ENCODE measurements at regions not wholly inside any gene's neighbourhood (a gene's known extent, or its start where the extent isn't known, plus 50 kb on each side); places are given as distances from the start of the nearest gene placed in this dataset.

GRCh38 chr11:101348786-101349185 is 219.2 kb upstream of the PGR start:
- intact Hi-C loops (cut with micrococcal nuclease) = no loop called here
- Histone ChIP-seq H3K27me3 (ENCODE audit: insufficient read depth, low read length) (no peaks in the 10 kb centered on the region), H3K9me3 (ENCODE audit: control insufficient read depth in 1 of 2, low read length in 2 of 2) (no peaks in the 10 kb centered on the region), H3K36me3 (ENCODE audit: insufficient read depth, low read length) (no peaks in the 10 kb centered on the region), H3K4me1 (ENCODE audit: insufficient read depth, low read length) (no peaks in the 10 kb centered on the region), H3K27ac (ENCODE audit: low read depth, low read length) (no peak overlapping the region), H3K4me3 (ENCODE audit: low read length in 2 of 2) (no peak overlapping the region)
- Mint-ChIP-seq H3K9me3 (peaks cover 0 to 15% (median 7%) of the 10 kb centered on the region in 8 donors), H3K27me3 (no peaks in the 10 kb centered on the region), H3K4me1 (no peaks in the 10 kb centered on the region), H3K36me3 (no peaks in the 10 kb centered on the region), H3K4me3 (no peak overlapping the region), H3K27ac (no peak overlapping the region)
- DNase-seq = no peak
- ChIA-PET POLR2A (ENCODE audit: partially characterized antibody) (no interaction called here), CTCF (ENCODE audit: partially characterized antibody) (no interaction called here)

- Histone ChIP-seq H3K36me3 (ENCODE audit: insufficient read depth, low read length) (no peaks in the 10 kb centered on the region), H3K27me3 (ENCODE audit: insufficient read depth, low read length) (no peaks in the 10 kb centered on the region), H3K4me3 (ENCODE audit: low read length in 2 of 2) (no peak overlapping the region), H3K4me1 (ENCODE audit: insufficient read depth, low read length) (no peaks in the 10 kb centered on the region), H3K27ac (ENCODE audit: low read depth, low read length) (no peak overlapping the region), H3K9me3 (ENCODE audit: control insufficient read depth in 1 of 2, low read length in 2 of 2) (no peaks in the 10 kb centered on the region)
- ChIA-PET CTCF (ENCODE audit: partially characterized antibody) (no interaction called here), POLR2A (ENCODE audit: partially characterized antibody) (no interaction called here)
- no peaks in the 10 kb centered on the region for H3K36me3 Mint-ChIP-seq
- H3K9me3 Mint-ChIP-seq = peaks cover 0 to 16% (median 9%) of the 10 kb centered on the region in 8 donors
- intact Hi-C loops (cut with micrococcal nuclease) = no loop called here
- H3K27me3 Mint-ChIP-seq = no peaks in the 10 kb centered on the region
- no peak overlapping the region for H3K4me3 Mint-ChIP-seq
- no peaks in the 10 kb centered on the region for H3K4me1 Mint-ChIP-seq
- H3K27ac Mint-ChIP-seq = no peak overlapping the region
- no peak for DNase-seq
These were observed 217.0 kb upstream of the PGR start for GRCh38 chr11:101346591-101346990.

GRCh38 chr11:101345891-101346290 is 216.3 kb upstream of the PGR start:
- Mint-ChIP-seq H3K9me3 (peaks cover 0 to 16% (median 9%) of the 10 kb centered on the region in 8 donors), H3K4me3 (no peak overlapping the region), H3K36me3 (no peaks in the 10 kb centered on the region), H3K4me1 (no peaks in the 10 kb centered on the region), H3K27ac (no peak overlapping the region), H3K27me3 (no peaks in the 10 kb centered on the region)
- Histone ChIP-seq H3K27me3 (ENCODE audit: insufficient read depth, low read length) (no peaks in the 10 kb centered on the region), H3K36me3 (ENCODE audit: insufficient read depth, low read length) (no peaks in the 10 kb centered on the region), H3K4me1 (ENCODE audit: insufficient read depth, low read length) (no peaks in the 10 kb centered on the region), H3K27ac (ENCODE audit: low read depth, low read length) (no peak overlapping the region), H3K9me3 (ENCODE audit: control insufficient read depth in 1 of 2, low read length in 2 of 2) (no peaks in the 10 kb centered on the region), H3K4me3 (ENCODE audit: low read length in 2 of 2) (no peak overlapping the region)
- CTCF ChIA-PET (ENCODE audit: partially characterized antibody) = no interaction called here
- no peak for DNase-seq
- POLR2A ChIA-PET (ENCODE audit: partially characterized antibody) = no interaction called here
- intact Hi-C loops (cut with micrococcal nuclease) = no loop called here

- intact Hi-C loops (cut with micrococcal nuclease) = no loop called here
- Histone ChIP-seq H3K4me3 (ENCODE audit: low read length in 2 of 2) (no peak overlapping the region), H3K9me3 (ENCODE audit: control insufficient read depth in 1 of 2, low read length in 2 of 2) (no peaks in the 10 kb centered on the region), H3K27me3 (ENCODE audit: insufficient read depth, low read length) (no peaks in the 10 kb centered on the region), H3K36me3 (ENCODE audit: insufficient read depth, low read length) (no peaks in the 10 kb centered on the region), H3K27ac (ENCODE audit: low read depth, low read length) (no peak overlapping the region), H3K4me1 (ENCODE audit: insufficient read depth, low read length) (no peaks in the 10 kb centered on the region)
- Mint-ChIP-seq H3K4me1 (no peaks in the 10 kb centered on the region), H3K27me3 (no peaks in the 10 kb centered on the region), H3K36me3 (no peaks in the 10 kb centered on the region), H3K9me3 (peaks cover 0 to 23% (median 11%) of the 10 kb centered on the region in 8 donors), H3K4me3 (no peak overlapping the region), H3K27ac (no peak overlapping the region)
- DNase-seq = no peak
- POLR2A ChIA-PET (ENCODE audit: partially characterized antibody) = no interaction called here
- CTCF ChIA-PET (ENCODE audit: partially characterized antibody) = no interaction called here
These were observed 212.7 kb upstream of the PGR start for GRCh38 chr11:101342307-101342706.

GRCh38 chr11:101341578-101341977 is 212.0 kb upstream of the PGR start:
- Histone ChIP-seq H3K36me3 (ENCODE audit: insufficient read depth, low read length) (no peaks in the 10 kb centered on the region), H3K4me3 (ENCODE audit: low read length in 2 of 2) (no peak overlapping the region), H3K9me3 (ENCODE audit: control insufficient read depth in 1 of 2, low read length in 2 of 2) (no peaks in the 10 kb centered on the region), H3K4me1 (ENCODE audit: insufficient read depth, low read length) (no peaks in the 10 kb centered on the region), H3K27me3 (ENCODE audit: insufficient read depth, low read length) (no peaks in the 10 kb centered on the region), H3K27ac (ENCODE audit: low read depth, low read length) (no peak overlapping the region)
- peaks cover 0 to 21% (median 9%) of the 10 kb centered on the region in 8 donors for H3K9me3 Mint-ChIP-seq
- H3K36me3 Mint-ChIP-seq = no peaks in the 10 kb centered on the region
- no peak for DNase-seq
- intact Hi-C loops (cut with micrococcal nuclease) = no loop called here
- ChIA-PET CTCF (ENCODE audit: partially characterized antibody) (no interaction called here), POLR2A (ENCODE audit: partially characterized antibody) (no interaction called here)
- no peaks in the 10 kb centered on the region for H3K27me3 Mint-ChIP-seq
- H3K27ac Mint-ChIP-seq = no peak overlapping the region
- H3K4me1 Mint-ChIP-seq = no peaks in the 10 kb centered on the region
- H3K4me3 Mint-ChIP-seq = no peak overlapping the region

GRCh38 chr11:101336858-101337257 is 207.2 kb upstream of the PGR start:
- Histone ChIP-seq H3K27me3 (ENCODE audit: insufficient read depth, low read length) (no peaks in the 10 kb centered on the region), H3K36me3 (ENCODE audit: insufficient read depth, low read length) (no peaks in the 10 kb centered on the region), H3K27ac (ENCODE audit: low read depth, low read length) (no peak overlapping the region), H3K4me3 (ENCODE audit: low read length in 2 of 2) (no peak overlapping the region), H3K9me3 (ENCODE audit: control insufficient read depth in 1 of 2, low read length in 2 of 2) (no peaks in the 10 kb centered on the region), H3K4me1 (ENCODE audit: insufficient read depth, low read length) (no peaks in the 10 kb centered on the region)
- H3K36me3 Mint-ChIP-seq = no peaks in the 10 kb centered on the region
- H3K9me3 Mint-ChIP-seq = peaks cover 4 to 21% (median 7%) of the 10 kb centered on the region in 8 donors
- no peak overlapping the region for H3K4me3 Mint-ChIP-seq
- no peak for DNase-seq
- no peaks in the 10 kb centered on the region for H3K27me3 Mint-ChIP-seq
- intact Hi-C loops (cut with micrococcal nuclease) = no loop called here
- H3K27ac Mint-ChIP-seq = no peak overlapping the region
- CTCF ChIA-PET (ENCODE audit: partially characterized antibody) = no interaction called here
- POLR2A ChIA-PET (ENCODE audit: partially characterized antibody) = no interaction called here
- H3K4me1 Mint-ChIP-seq = no peaks in the 10 kb centered on the region

GRCh38 chr11:101336155-101336554 is 206.5 kb upstream of the PGR start:
- H3K4me1 Mint-ChIP-seq = no peaks in the 10 kb centered on the region
- Histone ChIP-seq H3K9me3 (ENCODE audit: control insufficient read depth in 1 of 2, low read length in 2 of 2) (peaks cover 0 to 2% of the 10 kb centered on the region in 2 donors), H3K36me3 (ENCODE audit: insufficient read depth, low read length) (no peaks in the 10 kb centered on the region), H3K27ac (ENCODE audit: low read depth, low read length) (no peak overlapping the region), H3K27me3 (ENCODE audit: insufficient read depth, low read length) (no peaks in the 10 kb centered on the region), H3K4me3 (ENCODE audit: low read length in 2 of 2) (no peak overlapping the region), H3K4me1 (ENCODE audit: insufficient read depth, low read length) (no peaks in the 10 kb centered on the region)
- DNase-seq = no peak
- intact Hi-C loops (cut with micrococcal nuclease) = no loop called here
- H3K27me3 Mint-ChIP-seq = no peaks in the 10 kb centered on the region
- H3K9me3 Mint-ChIP-seq = peaks cover 4 to 21% (median 8%) of the 10 kb centered on the region in 8 donors
- CTCF ChIA-PET (ENCODE audit: partially characterized antibody) = no interaction called here
- no peak overlapping the region for H3K4me3 Mint-ChIP-seq
- H3K27ac Mint-ChIP-seq = no peak overlapping the region
- POLR2A ChIA-PET (ENCODE audit: partially characterized antibody) = no interaction called here
- no peaks in the 10 kb centered on the region for H3K36me3 Mint-ChIP-seq

- no peaks in the 10 kb centered on the region for H3K36me3 Mint-ChIP-seq
- intact Hi-C loops (cut with micrococcal nuclease) = no loop called here
- H3K9me3 Mint-ChIP-seq = peaks cover 5 to 21% (median 10%) of the 10 kb centered on the region in 8 donors
- CTCF ChIA-PET (ENCODE audit: partially characterized antibody) = no interaction called here
- no peak overlapping the region for H3K27ac Mint-ChIP-seq
- no peaks in the 10 kb centered on the region for H3K27me3 Mint-ChIP-seq
- POLR2A ChIA-PET (ENCODE audit: partially characterized antibody) = no interaction called here
- no peak overlapping the region for H3K4me3 Mint-ChIP-seq
- Histone ChIP-seq H3K9me3 (ENCODE audit: control insufficient read depth in 1 of 2, low read length in 2 of 2) (peaks cover 0 to 2% of the 10 kb centered on the region in 2 donors), H3K27me3 (ENCODE audit: insufficient read depth, low read length) (no peaks in the 10 kb centered on the region), H3K36me3 (ENCODE audit: insufficient read depth, low read length) (no peaks in the 10 kb centered on the region), H3K4me1 (ENCODE audit: insufficient read depth, low read length) (no peaks in the 10 kb centered on the region), H3K4me3 (ENCODE audit: low read length in 2 of 2) (no peak overlapping the region), H3K27ac (ENCODE audit: low read depth, low read length) (no peak overlapping the region)
- no peak for DNase-seq
- no peaks in the 10 kb centered on the region for H3K4me1 Mint-ChIP-seq
These were observed 205.0 kb upstream of the PGR start for GRCh38 chr11:101334581-101334980.
